HCT116 (cell line): ENCODE measurements at regions not wholly inside any gene's neighbourhood (a gene's known extent, or its start where the extent isn't known, plus 50 kb on each side); places are given as distances from the start of the nearest gene placed in this dataset.

Experiments
- TF ChIP-seq, protein P1 (sequence below), 3 experiments: fragments of 200-600 bp in 1 of 3; sonication (generic) in 1 of 3; IDR thresholded peaks in 2 of 3; conservative IDR thresholded peaks in 1 of 3; 2 replicates each; pipeline ENCODE4 v1.5.1; 2012 to 2017; ENCODE audit warnings: low read depth in 2 of 3, low read length in 2 of 3, antibody characterized with exemption in 1 of 3, borderline replicate concordance in 1 of 3, control low read depth in 1 of 3, mild to moderate bottlenecking in 1 of 3, mixed read lengths in 1 of 3, mixed run types in 1 of 3, moderate library complexity in 1 of 3; ENCODE audit not compliant: insufficient read depth in 1 of 3
- TF ChIP-seq, protein P2 (sequence below): IDR thresholded peaks from 2 replicates; pipeline ENCODE4 v1.6.1; 2012

DNA sequence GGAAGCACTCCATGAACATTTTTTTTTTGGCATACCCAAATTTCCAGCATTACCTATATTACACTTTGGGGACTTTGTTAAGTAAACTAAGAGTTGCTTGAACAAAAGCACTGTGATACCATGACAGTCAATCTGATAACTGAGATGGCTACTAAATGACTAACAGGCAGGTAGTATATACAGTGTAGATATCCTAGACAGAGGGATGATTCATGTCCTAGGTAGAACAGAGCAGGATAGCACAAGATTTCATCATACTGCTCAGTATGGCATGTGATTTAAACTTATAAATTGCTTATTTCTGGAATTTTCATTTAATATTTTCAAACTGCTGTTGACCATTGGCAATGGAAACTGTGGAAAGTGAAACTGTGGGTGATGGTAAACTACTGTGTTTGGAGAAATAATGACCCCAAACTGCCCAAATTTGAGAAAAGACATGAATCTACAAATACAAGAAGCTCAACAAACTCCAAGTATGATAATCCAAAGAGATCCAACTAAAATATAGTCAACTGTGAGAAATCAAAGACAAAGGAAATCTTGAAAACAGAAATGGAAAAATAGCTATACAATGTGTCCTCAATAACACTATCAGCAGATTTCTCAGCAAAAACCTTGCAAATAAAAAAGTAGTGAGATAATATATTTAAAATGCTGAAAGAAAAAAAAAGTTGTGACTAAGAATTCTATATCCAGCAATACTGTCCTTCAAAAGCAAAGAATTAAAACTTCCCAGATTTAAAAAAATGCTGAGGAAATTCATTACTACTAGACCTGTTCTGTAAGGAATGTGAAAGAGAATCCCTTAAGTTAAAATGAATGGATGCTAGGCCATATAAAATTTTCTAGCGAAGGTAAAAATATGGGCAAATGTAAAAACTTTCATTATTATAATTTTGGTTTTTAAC, 410.4 kb downstream of the DUSP10 start:
- TF ChIP-seq, protein P1, sequence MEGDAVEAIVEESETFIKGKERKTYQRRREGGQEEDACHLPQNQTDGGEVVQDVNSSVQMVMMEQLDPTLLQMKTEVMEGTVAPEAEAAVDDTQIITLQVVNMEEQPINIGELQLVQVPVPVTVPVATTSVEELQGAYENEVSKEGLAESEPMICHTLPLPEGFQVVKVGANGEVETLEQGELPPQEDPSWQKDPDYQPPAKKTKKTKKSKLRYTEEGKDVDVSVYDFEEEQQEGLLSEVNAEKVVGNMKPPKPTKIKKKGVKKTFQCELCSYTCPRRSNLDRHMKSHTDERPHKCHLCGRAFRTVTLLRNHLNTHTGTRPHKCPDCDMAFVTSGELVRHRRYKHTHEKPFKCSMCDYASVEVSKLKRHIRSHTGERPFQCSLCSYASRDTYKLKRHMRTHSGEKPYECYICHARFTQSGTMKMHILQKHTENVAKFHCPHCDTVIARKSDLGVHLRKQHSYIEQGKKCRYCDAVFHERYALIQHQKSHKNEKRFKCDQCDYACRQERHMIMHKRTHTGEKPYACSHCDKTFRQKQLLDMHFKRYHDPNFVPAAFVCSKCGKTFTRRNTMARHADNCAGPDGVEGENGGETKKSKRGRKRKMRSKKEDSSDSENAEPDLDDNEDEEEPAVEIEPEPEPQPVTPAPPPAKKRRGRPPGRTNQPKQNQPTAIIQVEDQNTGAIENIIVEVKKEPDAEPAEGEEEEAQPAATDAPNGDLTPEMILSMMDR (IDR thresholded peaks at IDR 0.05 in 2 of 3, conservative IDR thresholded peaks at IDR 0.05 in 1 of 3; ENCODE audit: borderline replicate concordance in 1 of 3, insufficient read depth in 1 of 3, low read depth in 2 of 3, low read length in 2 of 3) = no peak
- TF ChIP-seq, protein P2, sequence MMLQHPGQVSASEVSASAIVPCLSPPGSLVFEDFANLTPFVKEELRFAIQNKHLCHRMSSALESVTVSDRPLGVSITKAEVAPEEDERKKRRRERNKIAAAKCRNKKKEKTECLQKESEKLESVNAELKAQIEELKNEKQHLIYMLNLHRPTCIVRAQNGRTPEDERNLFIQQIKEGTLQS = no peak
